Medulla oblongata (tissue), 1 donor: ENCODE measurements at regions not wholly inside any gene's neighbourhood (a gene's known extent, or its start where the extent isn't known, plus 50 kb on each side); places are given as distances from the start of the nearest gene placed in this dataset.

ENCODE experiments used
- DNase-seq: peaks from one replicate; pipeline ENCODE4 v3.0.0-alpha.2; 2015; ENCODE audit errors: extremely low spot score

DNA sequence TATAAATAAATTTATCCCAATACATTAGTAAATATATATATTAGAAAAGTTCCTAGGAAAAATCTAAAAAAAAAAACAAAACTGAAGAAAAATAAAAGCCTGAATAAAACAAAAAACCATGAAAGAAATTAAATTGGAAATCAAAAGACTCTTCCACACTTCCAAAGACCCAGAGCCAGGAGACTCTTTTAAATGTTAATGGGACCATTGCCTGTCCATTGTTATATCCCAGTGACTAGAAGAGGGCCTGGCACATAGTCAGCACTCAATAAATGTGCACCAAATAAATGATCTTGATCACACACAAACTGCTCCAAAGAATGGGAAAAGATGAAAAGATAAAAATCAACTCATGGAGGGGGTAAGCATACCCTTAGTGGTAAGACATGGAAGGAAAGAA lies 51.3 kb upstream of the CLDN18 start:
- DNase-seq, result no peak
